ENCODE measurements at regions not wholly inside any gene's neighbourhood (a gene's known extent, or its start where the extent isn't known, plus 50 kb on each side); places are given as distances from the start of the nearest gene placed in this dataset.

- TF ChIP-seq POLR2AphosphoS5 (IDR thresholded peaks at IDR 0.05) (no peak), CTCF (IDR thresholded peaks at IDR 0.05) (no peak)
Observed at GRCh38 chrX:77070202-77070918, 376.8 kb upstream of the FGF16 start.

Measured in breast epithelium (tissue), 3 donors.